NOMO-1 (cell line): ENCODE measurements at regions not wholly inside any gene's neighbourhood (a gene's known extent, or its start where the extent isn't known, plus 50 kb on each side); places are given as distances from the start of the nearest gene placed in this dataset.
"Not testable (repeated sequence)": the region's sequence is repeated elsewhere in the genome, so short reads cannot be mapped to it uniquely, and the experiment has no call there.

ENCODE experiments used
- DNase-seq, 2 experiments: peaks; one replicate each; lab custom pipeline; 2025; ENCODE audit not compliant: unreplicated experiment in 2 of 2; lab: John Stamatoyannopoulos, UW

- DNase-seq, result no peak
Observed at GRCh38 chr13:84649853-84650252, 767.6 kb upstream of the SLITRK1 start.

GRCh38 chr13:84648069-84648640, 765.9 kb upstream of the SLITRK1 start:
- DNase-seq, result no peak

GRCh38 chr13:84646957-84647356, 764.7 kb upstream of the SLITRK1 start:
- DNase-seq, result no peak

- peak in 1 of 2 experiments; percentile 36 for DNase-seq
Observed at GRCh38 chr13:84645196-84646012, 763.1 kb upstream of the SLITRK1 start.

GRCh38 chr13:84641491-84641890, 759.2 kb upstream of the SLITRK1 start:
- no peak for DNase-seq

- DNase-seq, result no peak
Observed at GRCh38 chr13:84640691-84641090, 758.4 kb upstream of the SLITRK1 start.

- DNase-seq, result no peak
Observed at GRCh38 chr13:84630476-84630875, 748.2 kb upstream of the SLITRK1 start.

GRCh38 chr13:84616864-84617263, 734.6 kb upstream of the SLITRK1 start:
- DNase-seq, result no peak

GRCh38 chr13:84609716-84610115, 727.4 kb upstream of the SLITRK1 start:
- no peak for DNase-seq

GRCh38 chr13:84607261-84608013, 725.2 kb upstream of the SLITRK1 start:
- no peak for DNase-seq

GRCh38 chr13:84606616-84607015, 724.3 kb upstream of the SLITRK1 start:
- no peak for DNase-seq

GRCh38 chr13:84605927-84606326, 723.7 kb upstream of the SLITRK1 start:
- DNase-seq, result no peak

GRCh38 chr13:84591444-84591843, 709.2 kb upstream of the SLITRK1 start:
- DNase-seq, result no peak

GRCh38 chr13:84590663-84591062, 708.4 kb upstream of the SLITRK1 start:
- DNase-seq, result no peak

GRCh38 chr13:84588023-84588422, 705.7 kb upstream of the SLITRK1 start:
- no peak for DNase-seq

GRCh38 chr13:84579901-84580300, 697.6 kb upstream of the SLITRK1 start:
- not testable (repeated sequence) for DNase-seq

GRCh38 chr13:84574851-84575250, 692.6 kb upstream of the SLITRK1 start:
- DNase-seq, result no peak

GRCh38 chr13:84571264-84571663, 689.0 kb upstream of the SLITRK1 start:
- no peak for DNase-seq

GRCh38 chr13:84570831-84571230, 688.6 kb upstream of the SLITRK1 start:
- no peak for DNase-seq

- DNase-seq, result no peak
Observed at GRCh38 chr13:84569366-84569765, 687.1 kb upstream of the SLITRK1 start.

GRCh38 chr13:84567848-84568247, 685.6 kb upstream of the SLITRK1 start:
- peak in 1 of 2 experiments; percentile 17 for DNase-seq

GRCh38 chr13:84566780-84567179, 684.5 kb upstream of the SLITRK1 start:
- no peak for DNase-seq
